GM10248 (cell line): ENCODE measurements at regions not wholly inside any gene's neighbourhood (a gene's known extent, or its start where the extent isn't known, plus 50 kb on each side); places are given as distances from the start of the nearest gene placed in this dataset.
"Not testable (repeated sequence)": the region's sequence is repeated elsewhere in the genome, so short reads cannot be mapped to it uniquely, and the experiment has no call there.

Source experiments
- CTCF ChIA-PET: fragments of 300-600 bp; sonication (Branson Sonifier 250); formaldehyde crosslinking; extraction: SDS; loops from one replicate; lab custom pipeline; 2021; ENCODE audit warnings: antibody characterized with exemption; lab: Yijun Ruan, JAX
- POLR2A ChIA-PET: fragments of 350-650 bp; sonication (Branson Sonifier 250); formaldehyde crosslinking; extraction: SDS; loops from one replicate; lab custom pipeline; 2020; ENCODE audit warnings: antibody characterized with exemption; lab: Yijun Ruan, JAX
- DNase-seq: peaks from one replicate; pipeline ENCODE4 v3.0.0; 2012; ENCODE audit errors: extremely low spot score
- CTCF ChIP-seq: IDR thresholded peaks from 2 replicates; pipeline ENCODE4 v1.5.1; 2012; ENCODE audit warnings: mild to moderate bottlenecking, low read depth; ENCODE audit errors: extremely low read depth, missing control alignments, control extremely low read depth

- DNase-seq: no peak
- CTCF ChIA-PET: no interaction called here
- POLR2A ChIA-PET: no interaction called here
- no peak for TF ChIP-seq CTCF
Observed at GRCh38 chr11:110856996-110857812, 145.0 kb upstream of the ARHGAP20 start.

GRCh38 chr11:110856340-110856739, 144.1 kb upstream of the ARHGAP20 start:
- DNase-seq: no peak
- CTCF ChIA-PET: no interaction called here
- TF ChIP-seq CTCF: no peak
- POLR2A ChIA-PET: no interaction called here

GRCh38 chr11:110855191-110855590, 143.0 kb upstream of the ARHGAP20 start:
- TF ChIP-seq CTCF: no peak
- ChIA-PET POLR2A (no interaction called here), CTCF (no interaction called here)
- DNase-seq: no peak

- POLR2A ChIA-PET: no interaction called here
- no peak for DNase-seq
- CTCF ChIA-PET: interaction anchor here (1.5 kb wide), 1 partner anchor 13 kb away, joined by 4 read pairs; no protein-coding TSS in a partner anchor
- TF ChIP-seq CTCF: no peak
Observed at GRCh38 chr11:110852921-110853490, 140.8 kb upstream of the ARHGAP20 start.

- no peak for DNase-seq
- ChIA-PET CTCF (interaction anchor here (1.7 kb wide), 1 partner anchor 10 kb away, joined by 4 read pairs; no protein-coding TSS in a partner anchor), POLR2A (no interaction called here)
- no peak for TF ChIP-seq CTCF
Observed at GRCh38 chr11:110850846-110851245, 138.6 kb upstream of the ARHGAP20 start.

GRCh38 chr11:110843053-110843452, 130.8 kb upstream of the ARHGAP20 start:
- DNase-seq, POLR2A ChIA-PET: not testable (repeated sequence)
- CTCF ChIA-PET: interaction anchor here (1.9 kb wide), 1 partner anchor 11 kb away, joined by 4 read pairs; no protein-coding TSS in a partner anchor

- ChIA-PET CTCF (no interaction called here), POLR2A (no interaction called here)
- TF ChIP-seq CTCF: no peak
- DNase-seq: no peak
Observed at GRCh38 chr11:110838808-110839207, 126.6 kb upstream of the ARHGAP20 start.
